Renal cortical epithelial cell (primary cell): ENCODE measurements at regions not wholly inside any gene's neighbourhood (a gene's known extent, or its start where the extent isn't known, plus 50 kb on each side); places are given as distances from the start of the nearest gene placed in this dataset.

Experiments used
- DNase-seq: peaks from one replicate; pipeline ENCODE4 v3.0.0-alpha.2; 2011; ENCODE audit warnings: low read depth

GRCh38 chr2:143954186-143954585, 565.7 kb downstream of the ZEB2 start:
- DNase-seq, result no peak

GRCh38 chr2:143953451-143954030, 566.4 kb downstream of the ZEB2 start:
- DNase-seq, result no peak

- no peak for DNase-seq
These were observed 567.4 kb downstream of the ZEB2 start for GRCh38 chr2:143952536-143952935.

- no peak for DNase-seq
These were observed 569.2 kb downstream of the ZEB2 start for GRCh38 chr2:143950704-143951103.

GRCh38 chr2:143949121-143949848, 570.6 kb downstream of the ZEB2 start:
- DNase-seq, result no peak

GRCh38 chr2:143948710-143949109, 571.2 kb downstream of the ZEB2 start:
- DNase-seq, result no peak

- no peak for DNase-seq
These were observed 573.2 kb downstream of the ZEB2 start for GRCh38 chr2:143946436-143947391.

- no peak for DNase-seq
These were observed 577.4 kb downstream of the ZEB2 start for GRCh38 chr2:143942486-143942885.

- DNase-seq, result peak; percentile 27
These were observed 579.2 kb downstream of the ZEB2 start for GRCh38 chr2:143940720-143941119.

- DNase-seq, result no peak
These were observed 580.1 kb downstream of the ZEB2 start for GRCh38 chr2:143939626-143940330.

- no peak for DNase-seq
These were observed 582.1 kb downstream of the ZEB2 start for GRCh38 chr2:143937723-143938350.

GRCh38 chr2:143936848-143937722, 582.8 kb downstream of the ZEB2 start:
- no peak for DNase-seq

- DNase-seq, result no peak
These were observed 583.4 kb downstream of the ZEB2 start for GRCh38 chr2:143936538-143936847.

- DNase-seq, result no peak
These were observed 584.5 kb downstream of the ZEB2 start for GRCh38 chr2:143935482-143935752.

GRCh38 chr2:143934626-143935481, 585.1 kb downstream of the ZEB2 start:
- peak; percentile 76 for DNase-seq

GRCh38 chr2:143933946-143934569, 585.9 kb downstream of the ZEB2 start:
- DNase-seq, result no peak

GRCh38 chr2:143930891-143931290, 589.0 kb downstream of the ZEB2 start:
- DNase-seq, result no peak

GRCh38 chr2:143928613-143929012, 591.3 kb downstream of the ZEB2 start:
- no peak for DNase-seq

GRCh38 chr2:143928184-143928583, 591.7 kb downstream of the ZEB2 start:
- DNase-seq, result no peak
